Sigmoid colon (tissue), 4 donors: ENCODE measurements at regions not wholly inside any gene's neighbourhood (a gene's known extent, or its start where the extent isn't known, plus 50 kb on each side); places are given as distances from the start of the nearest gene placed in this dataset.

Experiments used
- EP300 ChIP-seq, 4 donors: sonication (generic); formaldehyde crosslinking; IDR thresholded peaks; one replicate each; pipeline ENCODE4 v1.6.1; 2017; ENCODE audit warnings: antibody characterized with exemption in 4 of 4
- POLR2A ChIP-seq, 2 donors: fragments of 450-650 bp; IDR thresholded peaks; one replicate each; pipeline ENCODE4 v1.6.1; 2016; ENCODE audit warnings: antibody characterized with exemption in 2 of 2, mild to moderate bottlenecking in 2 of 2, moderate library complexity in 2 of 2
- POLR2AphosphoS5 ChIP-seq, 4 donors: sonication (generic); formaldehyde crosslinking; IDR thresholded peaks; one replicate each; pipeline ENCODE4 v1.6.1; 2017; ENCODE audit warnings: antibody characterized with exemption in 4 of 4
- TF ChIP-seq, protein P1 (sequence below), 4 experiments: fragments of 450-650 bp in 3 of 4; fragments of 200-600 bp in 1 of 4; IDR thresholded peaks; one replicate each; pipeline ENCODE4 v1.5.1; 2016 to 2019; ENCODE audit warnings: antibody characterized with exemption in 4 of 4, mild to moderate bottlenecking in 3 of 4, moderate library complexity in 2 of 4

DNA sequence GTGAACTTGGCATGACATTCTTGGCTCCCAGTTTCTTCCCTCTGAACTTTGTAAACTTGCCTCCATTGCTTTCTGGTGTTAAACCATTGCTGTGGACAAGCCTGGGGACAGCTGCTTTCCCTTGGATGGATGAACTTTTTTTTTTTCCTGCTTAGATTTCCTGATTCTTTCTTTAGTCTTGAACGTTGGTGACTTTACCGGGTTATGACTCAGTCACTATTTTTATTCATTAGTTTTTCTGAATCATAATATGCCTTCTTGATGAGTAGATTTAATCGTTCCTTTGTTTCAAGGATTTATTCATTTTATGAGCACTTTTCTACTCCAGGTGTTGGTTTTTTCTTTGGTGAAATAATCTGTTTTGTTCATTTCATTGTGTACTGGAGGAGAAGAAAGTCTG, 155.0 kb upstream of the RTL1 start:
- TF ChIP-seq POLR2AphosphoS5 (IDR thresholded peaks at IDR 0.05) (no peak), POLR2A (IDR thresholded peaks at IDR 0.05) (no peak), EP300 (IDR thresholded peaks at IDR 0.05) (no peak)
- TF ChIP-seq, protein P1, sequence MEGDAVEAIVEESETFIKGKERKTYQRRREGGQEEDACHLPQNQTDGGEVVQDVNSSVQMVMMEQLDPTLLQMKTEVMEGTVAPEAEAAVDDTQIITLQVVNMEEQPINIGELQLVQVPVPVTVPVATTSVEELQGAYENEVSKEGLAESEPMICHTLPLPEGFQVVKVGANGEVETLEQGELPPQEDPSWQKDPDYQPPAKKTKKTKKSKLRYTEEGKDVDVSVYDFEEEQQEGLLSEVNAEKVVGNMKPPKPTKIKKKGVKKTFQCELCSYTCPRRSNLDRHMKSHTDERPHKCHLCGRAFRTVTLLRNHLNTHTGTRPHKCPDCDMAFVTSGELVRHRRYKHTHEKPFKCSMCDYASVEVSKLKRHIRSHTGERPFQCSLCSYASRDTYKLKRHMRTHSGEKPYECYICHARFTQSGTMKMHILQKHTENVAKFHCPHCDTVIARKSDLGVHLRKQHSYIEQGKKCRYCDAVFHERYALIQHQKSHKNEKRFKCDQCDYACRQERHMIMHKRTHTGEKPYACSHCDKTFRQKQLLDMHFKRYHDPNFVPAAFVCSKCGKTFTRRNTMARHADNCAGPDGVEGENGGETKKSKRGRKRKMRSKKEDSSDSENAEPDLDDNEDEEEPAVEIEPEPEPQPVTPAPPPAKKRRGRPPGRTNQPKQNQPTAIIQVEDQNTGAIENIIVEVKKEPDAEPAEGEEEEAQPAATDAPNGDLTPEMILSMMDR (IDR thresholded peaks at IDR 0.05) = no peak
